GM23248 (cell line): ENCODE measurements at regions not wholly inside any gene's neighbourhood (a gene's known extent, or its start where the extent isn't known, plus 50 kb on each side); places are given as distances from the start of the nearest gene placed in this dataset.

Experiments
- DNase-seq: peaks from one replicate; pipeline ENCODE4 v3.0.0-alpha.2; 2015
- H2AFZ ChIP-seq: fragments of 200-600 bp; sonication (generic); 2 replicates; pipeline ENCODE4 v1.6.1; 2016; ENCODE audit warnings: antibody characterized with exemption
- H3F3A ChIP-seq: fragments of 200-600 bp; sonication (generic); 2 replicates; pipeline ENCODE4 v1.6.1; 2016; ENCODE audit warnings: mild to moderate bottlenecking, antibody characterized with exemption, mixed run types; ENCODE audit not compliant: insufficient read depth
- H3K27ac ChIP-seq: fragments of 200-600 bp; sonication (generic); 2 replicates; pipeline ENCODE4 v1.5.1; 2016; ENCODE audit warnings: mild to moderate bottlenecking
- H3K27me3 ChIP-seq: fragments of 200-600 bp; sonication (generic); replicated peaks from 2 replicates; pipeline ENCODE4 v1.6.1; 2016; ENCODE audit warnings: mild to moderate bottlenecking; ENCODE audit not compliant: insufficient read depth
- H3K36me3 ChIP-seq: fragments of 200-600 bp; sonication (generic); 2 replicates; pipeline ENCODE4 v1.6.1; 2016; ENCODE audit warnings: low read depth, mild to moderate bottlenecking
- H3K4me1 ChIP-seq: fragments of 200-600 bp; sonication (generic); 2 replicates; pipeline ENCODE4 v1.6.1; 2016; ENCODE audit warnings: mild to moderate bottlenecking; ENCODE audit not compliant: insufficient read depth
- H3K4me2 ChIP-seq: fragments of 200-600 bp; sonication (generic); one replicate; pipeline ENCODE4 v1.6.1; 2016; ENCODE audit warnings: mild to moderate bottlenecking; ENCODE audit not compliant: unreplicated experiment
- H3K4me3 ChIP-seq: fragments of 200-600 bp; sonication (generic); 2 replicates; pipeline ENCODE4 v1.5.1; 2016; ENCODE audit warnings: mild to moderate bottlenecking
- H3K79me2 ChIP-seq: fragments of 200-600 bp; sonication (generic); 2 replicates; pipeline ENCODE4 v1.6.1; 2016; ENCODE audit warnings: mild to moderate bottlenecking; ENCODE audit not compliant: insufficient read depth
- H3K9ac ChIP-seq: fragments of 200-600 bp; sonication (generic); 2 replicates; pipeline ENCODE4 v1.6.1; 2016; ENCODE audit warnings: mild to moderate bottlenecking
- H3K9me2 ChIP-seq: fragments of 200-600 bp; sonication (generic); 2 replicates; pipeline ENCODE4 v1.6.1; 2016; ENCODE audit warnings: mixed run types, mild to moderate bottlenecking, moderate library complexity; ENCODE audit not compliant: insufficient read depth
- H3K9me3 ChIP-seq: fragments of 200-600 bp; sonication (generic); one replicate; pipeline ENCODE4 v1.6.1; 2017; ENCODE audit warnings: low read depth
- H4K20me1 ChIP-seq: fragments of 200-600 bp; sonication (generic); 2 replicates; pipeline ENCODE4 v1.6.0; 2016; ENCODE audit not compliant: insufficient read depth
- EZH2 ChIP-seq: fragments of 200-600 bp; sonication (generic); IDR thresholded peaks from 2 replicates; pipeline ENCODE4 v1.6.1; 2018; ENCODE audit warnings: antibody characterized with exemption, mild to moderate bottlenecking; ENCODE audit not compliant: insufficient read depth, poor library complexity, severe bottlenecking
- EZH2phosphoT487 ChIP-seq: fragments of 200-600 bp; sonication (generic); IDR thresholded peaks from 2 replicates; pipeline ENCODE4 v1.6.1; 2018; ENCODE audit warnings: antibody characterized with exemption, moderate library complexity, mild to moderate bottlenecking, low read depth; ENCODE audit not compliant: insufficient read depth
- WGBS, 2 experiments: methylation state at CpG; one replicate each; pipeline ENCODE4 v1.1.6; 2015 to 2017; ENCODE audit warnings: low lambda C conversion rate in 2 of 2, low coverage in 1 of 2; ENCODE audit errors: missing lambda C conversion rate in 2 of 2; 5-methylcytosine and 5-hydroxymethylcytosine counted together
- in situ Hi-C: fragments of 300-500 bp; cut with MboI; formaldehyde crosslinking; loops from 2 replicates; pipeline ENCODE4 v1.15.0; 2020

DNA sequence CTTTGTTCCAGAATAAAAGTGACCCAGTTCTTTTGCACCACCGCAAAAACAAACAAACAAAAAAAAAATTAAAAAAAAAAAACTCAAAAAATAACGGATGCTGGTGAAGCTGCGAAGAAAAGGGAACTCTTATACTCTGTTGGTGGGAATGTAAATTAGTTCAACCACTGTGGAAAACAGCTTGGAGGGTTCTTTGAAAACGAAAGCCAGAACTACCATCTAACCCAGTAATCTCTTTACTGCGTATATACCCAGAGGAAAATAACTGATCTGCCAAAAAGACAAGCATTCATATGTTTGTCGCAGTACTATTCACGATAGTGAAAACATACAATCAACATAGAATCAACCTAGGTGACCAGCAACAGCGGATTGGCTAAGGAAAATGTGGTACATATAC is 298.9 kb upstream of the CBLB start:
- Histone ChIP-seq H2AFZ (no peak overlapping the region), H3K4me1 (no peaks in the 10 kb centered on the region), H3K4me3 (no peak overlapping the region), H3K79me2 (no peaks in the 10 kb centered on the region), H4K20me1 (no peaks in the 10 kb centered on the region), H3K36me3 (no peaks in the 10 kb centered on the region), H3K9me2 (no peaks in the 10 kb centered on the region), H3K27me3 (no peaks in the 10 kb centered on the region), H3K9ac (no peak overlapping the region), H3K27ac (no peak overlapping the region), H3K9me3 (peaks cover 4% of the 10 kb centered on the region), H3F3A (no peaks in the 10 kb centered on the region), H3K4me2 (no peak overlapping the region)
- no peak for DNase-seq
- no peak for TF ChIP-seq EZH2
- TF ChIP-seq EZH2phosphoT487 = no peak
- WGBS, 2 experiments = 92 to 96% methylated on average over 8 of the region's 8 CpGs
- in situ Hi-C loops = no loop called here

DNA sequence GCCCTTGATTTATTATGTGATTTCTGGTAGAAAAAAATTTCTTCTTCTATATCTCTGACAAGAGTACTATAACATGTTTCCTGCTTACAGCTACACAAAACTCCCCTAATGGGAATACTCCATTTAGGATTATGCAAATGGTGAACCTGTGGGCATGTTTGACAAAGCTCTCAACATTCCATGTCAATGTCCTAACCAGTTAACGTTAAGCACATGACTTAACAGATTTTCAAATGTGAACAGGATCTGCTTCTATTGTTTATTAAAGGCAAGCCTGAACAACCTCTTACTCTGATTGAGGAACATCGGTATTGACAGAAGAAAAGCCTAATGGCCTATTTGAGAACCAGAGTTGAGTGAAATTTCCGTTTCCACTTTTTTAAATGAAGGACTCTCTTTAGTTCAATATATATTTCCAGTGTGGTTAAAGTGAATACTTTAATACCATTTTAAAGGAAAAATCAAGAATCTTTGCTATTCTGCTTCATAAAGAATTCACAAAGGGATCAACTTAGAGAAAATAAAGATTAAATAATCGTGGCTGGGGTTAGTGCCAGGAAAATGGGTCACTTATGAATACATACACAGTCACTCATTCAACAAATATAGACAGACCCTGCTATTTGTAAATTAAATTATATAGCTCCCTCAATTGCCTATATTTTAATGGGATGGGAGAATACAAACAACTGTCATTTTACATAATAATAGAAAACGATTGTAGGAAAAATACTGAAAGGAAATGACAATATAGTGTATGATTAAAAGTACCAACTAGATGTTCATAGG is 300.3 kb upstream of the CBLB start:
- Histone ChIP-seq H3K4me3 (no peak overlapping the region), H3K4me1 (no peaks in the 10 kb centered on the region), H3K9ac (no peak overlapping the region), H3K4me2 (no peak overlapping the region), H3K36me3 (no peaks in the 10 kb centered on the region), H2AFZ (no peak overlapping the region), H3K27me3 (no peaks in the 10 kb centered on the region), H3K79me2 (no peaks in the 10 kb centered on the region), H4K20me1 (no peaks in the 10 kb centered on the region), H3F3A (no peaks in the 10 kb centered on the region), H3K9me2 (no peaks in the 10 kb centered on the region), H3K9me3 (no peaks in the 10 kb centered on the region), H3K27ac (no peak overlapping the region)
- TF ChIP-seq EZH2phosphoT487 = no peak
- no peak for TF ChIP-seq EZH2
- in situ Hi-C loops = no loop called here
- no peak for DNase-seq
- WGBS, 2 experiments = 80 to 83% methylated on average over 5 of the region's 5 CpGs

DNA sequence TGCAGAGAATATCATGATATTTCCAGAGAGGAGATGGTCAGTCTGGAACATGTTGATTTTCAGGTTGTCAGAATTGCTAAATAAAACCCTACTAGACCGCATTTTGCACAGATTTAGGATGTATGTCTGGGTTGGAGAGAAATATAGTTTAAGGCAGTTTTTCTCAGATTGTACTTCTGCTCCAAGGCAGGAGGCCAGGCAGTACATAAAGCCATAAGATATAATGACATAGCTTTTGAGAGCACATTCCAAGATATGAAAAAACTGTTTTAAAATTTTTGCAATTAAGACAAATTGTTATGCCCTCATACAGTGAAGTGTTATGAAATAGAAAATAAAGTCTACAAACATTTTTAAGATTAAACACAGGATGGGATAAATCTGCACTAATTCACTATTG is 301.8 kb upstream of the CBLB start:
- Histone ChIP-seq H3K4me1 (no peaks in the 10 kb centered on the region), H3K27ac (no peak overlapping the region), H3K27me3 (no peaks in the 10 kb centered on the region), H3K9me2 (no peaks in the 10 kb centered on the region), H3K4me3 (no peak overlapping the region), H3K36me3 (no peaks in the 10 kb centered on the region), H3K9ac (no peak overlapping the region), H2AFZ (no peak overlapping the region; the same call in 1 of the 2 replicates), H3K79me2 (no peaks in the 10 kb centered on the region), H4K20me1 (no peaks in the 10 kb centered on the region), H3K4me2 (no peak overlapping the region), H3F3A (no peaks in the 10 kb centered on the region), H3K9me3 (no peaks in the 10 kb centered on the region)
- in situ Hi-C loops = no loop called here
- DNase-seq = no peak
- TF ChIP-seq EZH2phosphoT487 (no peak), EZH2 (no peak)
- WGBS, 2 experiments = 74 to 100% methylated on average over 1 of the region's 1 CpG

DNA sequence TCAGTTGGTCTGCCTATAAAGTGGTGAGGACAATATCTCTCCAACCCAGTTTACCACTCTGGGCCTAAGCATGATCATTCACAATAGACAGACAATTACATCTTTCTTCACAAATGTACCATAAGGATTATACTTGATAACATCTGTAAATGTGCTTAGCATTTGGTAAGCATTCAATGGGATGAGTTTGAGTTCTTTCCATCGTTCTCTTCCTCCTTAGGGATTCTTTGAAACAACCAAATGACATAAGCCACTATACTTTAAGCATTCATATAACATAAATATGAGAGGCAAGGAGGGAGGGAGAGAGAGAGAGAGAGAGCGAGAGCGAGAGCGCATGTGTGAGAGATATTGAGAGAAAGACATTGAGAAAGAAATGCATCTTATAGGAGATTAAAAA is 303.3 kb upstream of the CBLB start:
- H2AFZ ChIP-seq = no peak overlapping the region
- in situ Hi-C loops = no loop called here
- no peak overlapping the region for H3K4me2 ChIP-seq
- DNase-seq = no peak
- H3K4me1 ChIP-seq = peaks cover 5% of the 10 kb centered on the region; the same call in 1 of the 2 replicates
- H3K36me3 ChIP-seq = no peaks in the 10 kb centered on the region
- no peaks in the 10 kb centered on the region for H4K20me1 ChIP-seq
- no peaks in the 10 kb centered on the region for H3K79me2 ChIP-seq
- H3K9me3 ChIP-seq = no peaks in the 10 kb centered on the region
- no peak overlapping the region for H3K9ac ChIP-seq
- no peaks in the 10 kb centered on the region for H3F3A ChIP-seq
- no peaks in the 10 kb centered on the region for H3K9me2 ChIP-seq
- no peaks in the 10 kb centered on the region for H3K27me3 ChIP-seq
- H3K4me3 ChIP-seq = no peak overlapping the region
- H3K27ac ChIP-seq = no peak overlapping the region
- TF ChIP-seq EZH2phosphoT487 (no peak), EZH2 (no peak)
- 85 to 87% methylated on average over 4 of the region's 4 CpGs for WGBS, 2 experiments

DNA sequence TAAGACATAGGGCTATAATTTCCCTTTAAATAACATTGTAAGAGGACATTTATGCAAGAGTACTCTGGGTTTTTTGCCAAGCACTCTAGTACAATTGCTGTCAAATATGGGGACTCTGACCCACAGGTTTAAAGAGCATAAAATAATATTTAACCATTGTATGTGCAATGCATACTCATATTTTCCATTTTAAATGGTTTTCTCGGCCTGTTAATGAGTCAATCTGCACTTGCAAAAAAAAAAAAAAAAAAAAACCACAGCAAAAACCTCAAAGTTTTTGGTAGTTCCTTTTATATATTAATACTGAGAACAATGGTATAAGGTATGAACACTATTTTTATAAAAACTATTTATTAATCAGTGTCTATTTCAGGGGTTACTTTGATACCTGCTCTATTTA is 304.0 kb upstream of the CBLB start:
- Histone ChIP-seq H3K36me3 (no peaks in the 10 kb centered on the region), H3F3A (no peaks in the 10 kb centered on the region), H3K79me2 (no peaks in the 10 kb centered on the region), H3K27me3 (no peaks in the 10 kb centered on the region), H2AFZ (no peak overlapping the region), H3K4me3 (no peak overlapping the region), H4K20me1 (no peaks in the 10 kb centered on the region), H3K4me2 (no peak overlapping the region), H3K9ac (no peak overlapping the region), H3K27ac (no peak overlapping the region), H3K4me1 (peaks cover 5% of the 10 kb centered on the region; the same call in 1 of the 2 replicates), H3K9me3 (no peaks in the 10 kb centered on the region), H3K9me2 (no peaks in the 10 kb centered on the region)
- DNase-seq = no peak
- WGBS, 2 experiments = 63 to 73% methylated on average over 1 of the region's 1 CpG
- TF ChIP-seq EZH2phosphoT487 = no peak
- in situ Hi-C loops = no loop called here
